NCI-H146 treated with DMSO at 0.1 percent for 48 hours (cell line): ENCODE measurements at regions not wholly inside any gene's neighbourhood (a gene's known extent, or its start where the extent isn't known, plus 50 kb on each side); places are given as distances from the start of the nearest gene placed in this dataset.

ENCODE experiments used
- DNase-seq: peaks from one replicate; lab custom pipeline; 2025; ENCODE audit not compliant: unreplicated experiment; lab: John Stamatoyannopoulos, UW

DNA sequence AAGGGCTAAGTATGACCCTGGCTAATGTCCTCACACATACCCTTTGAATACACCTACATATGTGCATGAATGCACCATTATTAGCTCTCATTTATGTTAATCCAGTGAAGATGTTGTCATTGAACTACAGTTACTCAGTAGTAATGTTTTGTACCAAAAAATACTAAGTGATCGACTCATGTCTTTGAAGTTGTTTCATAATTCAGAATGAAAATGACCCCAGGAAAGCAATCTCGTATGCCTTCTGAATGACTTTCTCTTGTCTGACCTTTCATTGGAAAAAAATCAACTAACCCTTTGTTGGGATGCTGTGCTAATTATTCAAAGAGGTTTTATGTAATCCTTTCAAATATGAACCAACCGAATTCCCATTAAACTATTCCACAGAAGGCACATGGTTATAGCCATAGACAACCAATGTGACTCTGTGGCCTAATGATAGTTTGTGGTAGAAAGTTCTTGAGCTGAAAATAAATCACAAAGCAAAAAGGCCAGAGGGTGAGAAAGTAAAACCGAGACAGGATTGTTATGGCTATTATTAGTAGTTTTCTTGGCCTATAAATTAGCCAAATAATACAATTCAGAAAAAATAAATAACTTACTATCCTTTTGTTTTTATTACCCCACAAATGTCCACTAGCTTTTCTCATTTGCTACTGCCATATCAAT lies 86.8 kb upstream of the STARD13 start:
- DNase-seq: no peak

- no peak for DNase-seq
These were observed 88.1 kb upstream of the STARD13 start for GRCh38 chr13:33373624-33374023.

DNA sequence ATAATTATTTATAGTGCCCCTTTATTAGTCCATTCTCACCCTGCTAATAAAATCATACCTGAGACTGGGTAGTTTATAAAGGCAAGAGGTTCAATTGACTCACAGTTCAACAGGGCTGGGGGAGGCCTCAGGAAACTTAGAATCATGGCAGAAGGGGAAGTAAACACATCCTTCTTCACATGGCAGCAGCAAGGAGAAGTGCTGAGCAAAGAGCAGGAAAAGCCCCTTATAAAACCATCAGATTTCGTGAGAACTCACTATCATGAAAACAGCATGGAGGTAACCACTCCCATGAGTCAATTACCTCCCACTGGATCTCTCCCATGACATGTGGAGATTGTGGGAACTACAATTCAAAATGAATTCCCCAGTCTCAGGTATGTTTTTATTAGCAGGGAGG lies 89.9 kb upstream of the STARD13 start:
- DNase-seq: no peak

DNA sequence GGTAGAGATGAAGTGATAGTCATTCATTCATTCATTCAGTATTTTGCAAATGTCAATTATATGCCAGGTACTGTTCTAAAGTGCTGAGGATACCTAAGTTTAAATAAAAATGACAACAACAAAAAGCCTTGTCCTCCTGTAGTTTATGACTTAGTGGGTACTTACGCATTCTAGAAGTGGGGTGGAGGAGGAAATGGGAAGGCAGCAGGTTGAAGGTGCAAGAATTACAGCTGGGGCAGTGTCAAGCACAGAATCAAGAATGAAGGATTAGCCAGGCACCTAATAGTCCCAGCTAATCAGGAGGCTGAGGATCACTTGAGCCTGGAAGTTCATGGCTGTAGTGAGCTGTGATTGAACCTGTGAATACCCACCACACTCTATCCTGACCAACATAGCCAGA lies 90.7 kb upstream of the STARD13 start:
- DNase-seq: no peak

- DNase-seq: no peak
These were observed 91.9 kb upstream of the STARD13 start for GRCh38 chr13:33377411-33377810.

GRCh38 chr13:33377825-33378224 lies 92.3 kb upstream of the STARD13 start:
- no peak for DNase-seq

DNA sequence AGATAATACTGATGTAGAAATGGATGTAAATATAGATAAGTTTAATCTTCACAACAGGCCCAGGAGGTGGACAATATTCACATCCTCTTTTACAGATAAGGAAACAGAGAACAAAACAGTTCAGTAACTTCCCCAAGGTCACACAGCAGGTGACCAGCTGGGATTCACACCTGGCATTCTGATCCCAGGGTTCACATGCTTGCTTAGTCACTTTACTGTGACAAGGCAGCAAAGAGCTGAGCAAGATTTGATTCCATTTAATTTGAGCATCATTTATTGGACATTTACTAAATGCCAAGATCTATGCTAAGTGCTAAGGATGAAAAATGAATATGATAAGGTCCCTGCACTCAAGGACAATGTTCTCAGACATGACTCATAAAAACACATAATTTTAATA lies 94.1 kb upstream of the STARD13 start:
- DNase-seq: peak; percentile 96

GRCh38 chr13:33380487-33381079 lies 95.0 kb upstream of the STARD13 start:
- no peak for DNase-seq

GRCh38 chr13:33381180-33381579 lies 95.6 kb upstream of the STARD13 start:
- no peak for DNase-seq

GRCh38 chr13:33381906-33382305 lies 96.4 kb upstream of the STARD13 start:
- DNase-seq: no peak

DNA sequence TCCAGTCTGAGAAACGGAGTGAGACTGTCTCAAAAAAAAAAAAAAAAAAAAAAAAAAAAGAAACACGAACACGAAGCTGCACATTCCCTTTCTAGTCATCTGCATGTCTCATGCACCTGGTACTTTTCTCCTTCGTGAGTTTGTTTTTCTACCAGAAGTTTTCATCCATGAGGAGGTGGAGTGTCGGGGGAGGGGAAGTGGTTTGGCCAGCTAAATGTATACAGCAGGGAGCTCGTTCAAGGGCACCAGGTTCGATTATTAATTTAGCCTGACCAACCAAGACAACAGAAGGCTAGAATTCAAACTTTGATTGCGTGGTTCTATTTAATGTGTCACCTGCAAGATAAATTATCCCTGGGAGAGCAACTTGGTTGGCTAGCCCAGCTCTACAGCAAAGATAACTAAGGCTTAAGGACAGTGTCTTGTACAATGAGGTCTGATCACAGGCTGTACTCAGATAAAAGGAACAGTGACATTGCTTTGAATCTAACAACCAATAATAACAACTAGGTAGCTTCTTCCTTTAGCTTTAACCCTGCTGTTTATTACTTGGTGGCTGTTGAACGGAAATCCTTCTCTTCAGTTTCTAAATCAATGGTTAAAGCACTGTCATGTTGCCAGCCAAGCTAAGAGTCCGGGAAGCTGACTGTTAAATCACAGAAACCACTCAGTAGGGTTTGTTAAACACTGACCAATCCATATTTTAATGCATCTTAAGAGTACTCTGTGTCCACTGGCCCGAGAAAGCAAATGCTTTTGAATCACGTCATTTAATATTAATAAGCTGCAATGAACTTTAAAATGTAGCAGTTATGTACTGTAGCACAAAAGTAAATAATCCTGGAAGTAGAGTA lies 98.4 kb upstream of the STARD13 start:
- no peak for DNase-seq

GRCh38 chr13:33388286-33388998 lies 102.9 kb upstream of the STARD13 start:
- DNase-seq: no peak

- DNase-seq: no peak
These were observed 107.3 kb upstream of the STARD13 start for GRCh38 chr13:33392794-33393405.

DNA sequence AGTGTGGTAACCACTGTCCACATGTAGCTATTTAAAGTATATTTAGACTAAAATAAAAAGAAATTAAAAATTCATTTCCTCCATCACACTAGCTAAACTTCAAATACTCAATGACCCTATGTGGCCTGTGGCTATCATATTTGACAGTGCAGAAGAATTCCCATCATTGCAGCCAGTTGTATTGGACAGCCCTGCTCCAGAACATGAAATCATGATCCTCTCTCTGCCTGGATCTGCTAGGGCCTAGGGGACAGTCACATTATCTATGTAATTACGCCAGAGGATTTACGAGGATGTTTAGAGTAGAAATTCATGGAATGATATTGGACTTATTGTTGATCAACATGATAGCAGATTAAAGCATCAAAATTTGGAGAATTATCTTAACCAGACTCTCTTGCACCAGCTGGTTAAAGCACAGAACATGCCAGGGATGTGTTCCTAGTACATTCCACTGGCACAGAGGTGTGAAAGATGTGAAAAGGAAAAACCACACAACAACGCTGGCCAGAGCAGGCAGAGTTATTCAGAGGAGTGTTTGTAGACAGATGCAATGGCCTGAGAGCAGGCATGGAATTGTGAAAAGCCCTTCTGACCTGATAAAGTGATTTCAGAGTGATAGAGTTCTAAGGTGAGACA lies 108.9 kb upstream of the STARD13 start:
- no peak for DNase-seq

- DNase-seq: no peak
These were observed 115.7 kb upstream of the STARD13 start for GRCh38 chr13:33401238-33401637.

DNA sequence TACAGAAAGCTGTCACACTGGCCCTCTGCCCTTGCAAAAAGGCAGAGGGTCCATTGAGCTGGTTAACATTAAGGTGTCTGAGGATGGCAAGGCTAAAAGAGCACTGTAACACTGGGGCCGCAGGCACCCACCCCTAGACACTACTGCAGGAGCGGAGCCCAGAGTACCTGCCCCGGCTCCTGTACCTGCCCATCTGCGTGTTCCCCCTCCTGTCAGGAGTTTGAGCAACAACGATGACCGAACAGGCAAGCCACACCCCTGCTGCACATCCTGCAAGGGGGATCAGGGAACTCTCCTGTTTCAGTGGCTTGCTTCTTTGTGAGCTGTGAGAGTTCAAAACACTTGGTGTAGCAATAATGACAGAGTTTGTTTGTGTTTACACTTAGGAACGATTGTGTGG lies 117.4 kb upstream of the STARD13 start:
- DNase-seq: no peak

- DNase-seq: no peak
These were observed 118.3 kb upstream of the STARD13 start for GRCh38 chr13:33403807-33404362.

DNA sequence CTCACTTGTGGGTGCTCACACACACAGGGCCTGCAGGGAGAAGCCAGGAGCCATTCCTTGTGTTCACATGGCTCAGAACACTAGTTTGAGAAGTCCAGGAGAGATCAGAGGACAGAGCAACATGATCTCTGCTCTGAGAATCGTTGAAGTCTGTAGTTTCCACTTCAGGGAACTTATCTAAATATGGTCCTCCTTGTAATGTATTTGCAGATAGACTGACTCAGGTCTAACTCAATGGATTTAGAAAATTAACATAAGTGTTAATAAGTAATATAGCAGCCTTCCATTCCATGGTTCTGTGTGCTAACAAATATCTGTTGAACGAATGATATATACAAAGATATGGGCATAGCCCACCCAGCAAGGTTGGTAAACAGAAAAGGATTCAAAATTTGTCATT lies 119.8 kb upstream of the STARD13 start:
- DNase-seq: no peak

DNA sequence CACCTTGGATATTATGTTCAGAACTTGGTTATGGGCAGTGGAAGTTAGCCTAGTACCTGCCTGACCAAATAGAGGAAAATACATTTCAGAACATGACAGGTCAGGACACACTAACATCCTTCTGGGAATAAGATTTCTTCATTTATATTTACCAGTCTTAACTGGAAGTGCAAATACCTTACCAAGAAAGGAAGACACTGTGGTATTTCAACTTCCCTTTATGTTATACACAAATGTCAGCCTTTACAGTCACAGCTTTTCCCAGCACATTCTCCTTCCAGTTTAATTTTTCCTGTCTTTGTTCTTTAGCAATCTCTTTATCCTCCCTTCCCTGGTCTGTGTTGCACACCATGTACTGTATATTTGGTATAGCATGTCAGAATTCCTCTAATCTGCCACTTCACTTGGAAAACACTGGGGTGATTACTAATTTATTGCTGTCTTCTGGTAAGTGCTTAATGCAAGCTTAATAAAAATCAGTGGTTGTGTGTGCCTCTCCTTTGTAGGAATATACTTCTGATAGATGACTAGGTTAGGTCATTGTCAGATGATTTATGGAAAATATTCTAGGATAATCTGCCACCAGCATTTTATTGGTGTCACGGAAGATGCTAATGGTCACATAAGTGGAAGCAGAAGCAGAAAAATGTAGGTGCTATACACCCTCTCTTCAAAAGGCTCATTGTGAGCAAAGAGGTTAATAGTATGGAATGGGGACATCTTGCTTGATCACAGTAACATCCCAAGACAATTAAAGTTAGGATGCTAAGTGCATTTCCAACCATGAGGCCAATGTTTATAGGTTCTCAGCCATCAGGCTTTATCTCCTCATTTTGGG lies 124.3 kb upstream of the STARD13 start:
- no peak for DNase-seq
